GM21447 (cell line): ENCODE measurements at regions not wholly inside any gene's neighbourhood (a gene's known extent, or its start where the extent isn't known, plus 50 kb on each side); places are given as distances from the start of the nearest gene placed in this dataset.
"Not testable (repeated sequence)": the region's sequence is repeated elsewhere in the genome, so short reads cannot be mapped to it uniquely, and the experiment has no call there.

ENCODE experiments used
- ATAC-seq: cut with Tn5 transposase; IDR thresholded peaks from one replicate; pipeline ENCODE4 v1.9.1; 2021; ENCODE audit not compliant: unreplicated experiment

GRCh38 chr21:6060054-6060681 lies 4461.2 kb upstream of the TPTE start:
- not testable (repeated sequence) for ATAC-seq

DNA sequence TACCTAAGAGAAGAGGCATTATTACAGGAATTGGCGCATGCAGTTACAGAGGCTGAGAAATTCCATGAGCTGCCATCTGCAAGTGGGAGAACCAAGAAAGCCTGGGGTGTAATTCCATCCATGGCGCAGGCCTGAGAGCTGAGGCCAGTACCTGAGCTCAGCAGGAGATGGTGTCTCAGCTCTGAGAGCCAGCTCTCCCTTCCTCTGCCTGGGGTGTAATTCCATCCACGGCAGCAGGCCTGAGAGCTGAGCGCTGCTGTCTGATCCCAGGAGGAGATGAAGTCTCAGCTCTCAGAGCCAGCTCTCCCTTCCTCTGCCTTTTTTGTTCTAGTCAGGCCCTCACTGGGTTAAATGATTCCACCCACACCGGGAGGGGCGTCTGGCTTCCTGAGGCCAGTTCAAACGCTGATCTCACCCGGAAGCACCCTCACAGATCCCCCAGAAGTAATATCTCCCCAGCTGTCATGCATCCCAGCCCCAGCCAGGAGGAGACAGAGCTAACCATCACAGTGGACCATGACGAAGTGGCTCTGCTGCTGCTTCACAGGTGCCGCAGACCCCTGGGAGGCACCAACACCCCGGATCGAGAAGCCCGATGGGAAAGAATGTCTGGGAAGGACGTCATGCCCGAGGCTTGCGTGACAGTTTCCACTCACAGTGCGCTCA lies 4454.9 kb upstream of the TPTE start:
- not testable (repeated sequence) for ATAC-seq

DNA sequence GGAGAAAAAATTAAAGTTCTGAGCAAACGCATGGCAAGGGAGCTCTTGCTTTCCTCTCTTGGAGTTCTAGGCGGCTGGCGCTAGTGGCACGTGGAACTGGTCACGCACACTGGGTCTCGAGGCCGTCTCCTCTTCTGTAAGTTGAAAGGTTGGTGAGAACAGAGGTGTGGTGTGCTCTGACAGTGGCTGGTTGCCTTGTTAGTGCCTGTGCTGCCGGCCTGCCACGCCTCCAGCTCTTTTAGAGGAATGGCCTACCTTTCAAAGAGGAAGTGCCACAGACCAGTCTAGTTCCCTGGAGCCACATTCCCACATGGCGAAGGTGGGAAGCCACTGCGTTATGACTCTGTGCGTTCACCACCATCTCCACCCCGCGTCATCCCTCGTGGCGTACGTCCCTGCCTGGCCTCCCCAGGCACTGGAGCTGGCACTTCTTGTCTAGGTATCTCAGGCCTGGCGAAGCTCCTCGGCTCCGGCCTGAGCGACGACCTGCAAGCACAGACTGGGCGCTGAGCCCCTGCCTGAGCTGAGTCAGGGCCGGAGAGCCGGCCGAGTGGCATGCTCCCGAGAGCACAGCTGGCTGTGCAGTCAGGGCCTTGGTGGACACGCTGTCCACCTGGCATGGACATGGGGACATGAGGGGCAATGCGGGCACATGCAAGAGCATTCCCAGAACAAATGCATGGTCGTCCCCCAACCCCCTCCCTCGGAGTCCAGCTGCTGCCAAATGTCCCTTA lies 4453.1 kb upstream of the TPTE start:
- ATAC-seq: not testable (repeated sequence)

- ATAC-seq: not testable (repeated sequence)
These were observed 4451.2 kb upstream of the TPTE start for GRCh38 chr21:6070213-6070612.

DNA sequence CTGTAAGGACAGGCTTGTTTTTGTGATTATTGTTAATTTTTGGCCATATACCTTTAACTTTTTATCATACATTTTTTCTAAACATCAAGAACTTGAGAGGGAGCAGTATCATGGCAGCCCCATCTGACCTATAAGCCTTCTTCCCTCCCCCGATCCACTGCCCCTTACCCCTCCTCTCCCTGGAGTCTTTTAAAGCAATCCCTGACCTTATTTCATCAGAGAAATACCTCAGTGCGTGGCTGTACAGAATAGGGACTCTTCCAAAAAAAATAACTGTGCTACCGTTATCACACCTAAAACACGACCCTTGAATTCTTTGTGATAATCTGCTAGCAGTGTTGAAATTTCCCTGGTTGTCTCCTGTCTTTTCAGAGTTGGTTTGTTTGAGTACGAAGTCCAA lies 4448.7 kb upstream of the TPTE start:
- not testable (repeated sequence) for ATAC-seq

DNA sequence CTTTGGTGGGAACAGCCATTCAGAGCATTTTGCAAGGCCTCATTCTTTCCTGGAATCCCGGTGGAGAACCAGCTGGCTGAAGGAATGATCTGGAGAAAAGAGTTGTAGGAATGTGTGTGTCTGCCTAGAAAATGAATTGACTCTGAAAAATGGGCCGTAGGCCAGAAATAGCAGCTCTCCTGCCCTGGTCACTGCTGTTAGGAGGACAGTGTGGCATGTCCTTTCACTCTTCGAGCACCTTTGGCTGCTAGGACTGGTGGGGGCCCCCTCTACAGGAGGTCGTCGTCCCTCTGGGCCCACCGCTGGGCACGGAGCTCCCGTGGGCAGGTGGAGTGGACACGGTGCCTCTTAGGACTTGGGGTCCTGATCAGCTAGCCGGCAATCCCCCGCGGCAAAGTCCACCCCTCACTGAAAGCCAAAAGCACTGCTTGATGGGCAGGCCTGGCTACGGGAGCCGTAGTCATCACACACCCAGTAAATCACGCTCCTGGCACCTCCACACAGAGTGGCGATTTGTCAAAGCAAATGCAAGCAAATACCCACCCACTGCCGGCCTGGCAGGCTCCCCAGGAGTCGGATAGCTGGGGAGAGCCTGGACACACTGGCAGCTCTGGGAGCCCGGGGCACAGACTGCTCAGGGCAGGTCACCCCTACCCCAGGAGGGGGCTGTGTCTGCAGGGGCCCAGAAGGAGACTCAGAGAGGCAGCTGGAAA lies 4447.2 kb upstream of the TPTE start:
- not testable (repeated sequence) for ATAC-seq

DNA sequence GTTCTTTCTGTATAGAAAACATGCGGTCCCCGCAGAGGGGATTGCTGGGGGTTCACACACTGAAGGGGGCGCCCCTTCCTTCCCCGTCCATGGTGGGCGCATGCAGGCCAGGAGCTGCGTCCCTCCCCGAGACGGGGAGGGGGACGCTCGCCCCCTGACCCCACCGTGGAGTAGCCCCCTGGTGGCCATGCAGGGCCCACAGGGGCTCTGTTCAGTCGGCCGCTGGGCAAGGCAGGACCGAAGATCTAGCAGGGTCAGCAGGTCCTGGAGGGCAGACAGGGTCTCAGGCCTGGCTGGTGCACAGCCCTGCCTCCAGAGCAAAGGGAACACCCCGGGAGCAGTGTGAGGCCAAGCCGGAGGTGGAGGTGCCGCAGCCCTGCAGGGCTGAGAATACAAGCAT lies 4446.4 kb upstream of the TPTE start:
- not testable (repeated sequence) for ATAC-seq

GRCh38 chr21:6075627-6076208 lies 4445.7 kb upstream of the TPTE start:
- not testable (repeated sequence) for ATAC-seq

DNA sequence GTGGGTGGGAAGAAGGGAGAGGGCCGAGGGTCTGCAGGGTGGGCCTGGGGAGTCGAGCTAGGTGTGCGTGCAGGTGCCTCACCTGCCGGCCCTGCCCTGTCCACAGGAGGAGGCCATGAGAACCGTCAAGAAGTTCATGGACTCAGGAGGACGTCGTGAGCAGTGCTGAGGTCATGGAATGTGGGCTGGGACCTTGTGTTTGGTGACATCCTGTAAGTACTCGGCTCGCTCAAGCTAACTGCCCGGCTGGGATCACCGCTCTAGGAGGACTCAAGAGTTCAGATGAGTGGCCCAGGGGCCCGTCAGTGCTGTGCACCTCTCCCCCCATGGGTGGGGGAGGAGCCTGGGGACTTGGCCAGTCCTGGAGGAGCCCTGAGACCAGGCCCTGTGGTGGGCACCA lies 4444.0 kb upstream of the TPTE start:
- not testable (repeated sequence) for ATAC-seq

GRCh38 chr21:6078902-6079301 lies 4442.5 kb upstream of the TPTE start:
- ATAC-seq: not testable (repeated sequence)

GRCh38 chr21:6080941-6081655 lies 4440.3 kb upstream of the TPTE start:
- ATAC-seq: not testable (repeated sequence)

DNA sequence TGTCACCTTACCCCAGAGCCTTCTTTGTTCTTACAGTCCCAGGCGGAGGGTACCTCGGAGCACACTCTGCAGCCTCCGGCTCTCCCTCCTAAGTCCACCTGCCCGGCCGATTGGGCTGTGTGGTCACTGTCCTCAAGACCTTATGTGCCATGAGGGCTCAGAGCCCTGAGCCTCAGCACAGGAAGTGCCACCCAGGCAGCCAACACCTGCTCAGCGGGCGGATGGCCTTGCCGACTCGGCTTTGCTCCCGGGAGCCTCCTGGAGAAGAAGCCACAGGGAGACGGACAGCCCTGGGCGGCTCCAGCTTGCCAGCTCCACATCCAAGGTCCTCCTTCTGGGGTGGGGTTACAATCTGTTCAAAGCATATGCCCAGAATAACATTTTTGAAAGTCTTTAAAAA lies 4439.2 kb upstream of the TPTE start:
- ATAC-seq: not testable (repeated sequence)

DNA sequence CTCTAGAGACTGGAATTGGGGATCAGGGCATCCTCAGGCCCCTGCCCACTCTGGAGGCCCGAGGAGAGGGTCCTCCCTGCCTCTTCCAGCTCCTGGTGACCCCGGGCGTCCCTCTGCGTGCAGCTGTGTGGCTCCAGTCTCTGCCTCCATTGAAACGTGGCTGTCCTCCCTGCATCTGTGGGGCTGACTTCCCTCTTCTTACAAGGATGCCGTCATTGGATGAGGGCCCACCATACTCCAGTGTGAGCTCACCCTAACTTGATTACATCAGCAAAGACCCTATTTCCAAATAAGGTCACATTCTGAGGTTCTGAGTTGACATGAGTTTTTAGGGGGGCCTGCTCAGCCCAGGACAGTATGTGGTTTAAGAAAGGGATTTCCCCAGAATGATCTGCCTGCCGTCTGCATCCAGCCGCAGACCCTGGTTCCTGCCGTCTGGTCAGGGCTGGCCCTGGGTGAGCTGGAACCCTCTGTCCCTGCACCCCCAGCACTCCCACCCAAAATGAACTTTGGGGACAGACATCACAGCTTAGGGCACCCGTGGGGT lies 4437.7 kb upstream of the TPTE start:
- not testable (repeated sequence) for ATAC-seq

DNA sequence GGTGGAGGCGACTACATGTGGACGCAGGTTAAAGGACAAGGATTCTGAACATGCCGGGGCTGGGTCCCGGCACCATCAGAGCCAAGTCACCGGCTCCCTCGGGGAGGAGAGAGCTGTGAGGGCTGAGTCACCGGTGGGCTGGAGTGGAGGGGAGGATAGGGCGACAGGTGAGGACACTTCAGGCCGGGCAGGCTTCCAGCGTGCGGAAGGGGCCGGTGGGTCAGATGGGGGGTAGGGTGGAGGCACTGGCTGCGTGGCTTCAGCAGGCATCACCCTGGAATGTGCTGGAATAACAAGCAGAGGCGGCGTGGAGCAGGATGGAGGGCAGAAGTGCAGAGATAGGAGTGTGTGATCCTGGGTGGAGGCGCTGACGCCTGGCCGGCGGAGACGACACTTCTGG lies 4435.3 kb upstream of the TPTE start:
- not testable (repeated sequence) for ATAC-seq

DNA sequence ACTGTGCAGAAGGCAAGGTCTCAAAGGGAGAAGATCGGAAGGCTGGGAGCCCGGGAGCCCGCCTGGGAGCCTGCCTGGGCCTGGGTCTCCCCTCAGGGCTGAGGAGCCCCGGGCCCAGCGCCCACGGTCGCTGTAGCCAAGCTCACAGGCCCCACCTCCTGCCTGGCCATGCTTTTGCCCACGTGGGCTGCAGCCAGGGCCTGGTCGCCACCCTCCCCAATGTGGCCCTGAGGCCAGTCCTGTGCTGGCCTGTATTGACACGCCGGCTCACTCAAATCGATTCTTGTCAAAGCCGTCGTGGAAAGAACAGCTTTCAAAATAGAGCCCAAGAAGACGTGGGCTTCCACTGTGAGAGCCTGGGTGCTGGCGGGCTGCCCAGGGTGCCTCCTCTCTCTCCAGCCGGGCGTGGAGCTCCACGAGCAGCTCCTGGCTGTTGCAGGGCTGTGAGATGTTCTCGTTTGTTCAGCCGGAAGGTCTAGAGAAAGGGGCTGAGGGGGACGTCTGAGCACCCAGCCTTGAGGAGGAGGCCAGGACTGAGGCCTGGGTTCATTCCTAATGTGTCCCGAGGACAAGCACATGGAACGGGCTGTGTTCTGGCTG lies 4433.7 kb upstream of the TPTE start:
- not testable (repeated sequence) for ATAC-seq

GRCh38 chr21:6090286-6090908 lies 4431.0 kb upstream of the TPTE start:
- ATAC-seq: not testable (repeated sequence)

GRCh38 chr21:6091335-6092027 lies 4429.9 kb upstream of the TPTE start:
- ATAC-seq: not testable (repeated sequence)

DNA sequence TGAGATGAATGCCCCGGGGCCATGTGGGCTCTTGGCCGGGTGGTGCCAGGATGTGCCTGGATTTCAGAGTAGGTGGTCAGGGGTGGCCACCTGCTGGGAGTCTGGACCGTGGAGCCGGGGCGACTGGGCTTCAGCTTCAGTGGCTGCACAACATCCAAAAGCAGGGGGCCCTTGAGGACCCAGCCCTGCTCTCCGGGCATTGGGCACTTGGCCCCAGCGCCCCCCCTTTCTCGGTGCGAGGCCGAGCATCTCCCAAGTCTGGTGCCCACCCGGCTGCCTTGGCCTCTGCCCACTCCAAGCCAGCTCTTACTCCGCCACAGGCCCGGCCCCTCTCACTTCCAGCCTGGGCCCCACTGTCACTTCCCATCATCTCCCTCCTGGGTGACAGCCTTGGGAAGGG lies 4429.0 kb upstream of the TPTE start:
- not testable (repeated sequence) for ATAC-seq

- ATAC-seq: not testable (repeated sequence)
These were observed 4428.0 kb upstream of the TPTE start for GRCh38 chr21:6093419-6093818.
